Lower leg skin (tissue), 3 donors: ENCODE measurements at regions not wholly inside any gene's neighbourhood (a gene's known extent, or its start where the extent isn't known, plus 50 kb on each side); places are given as distances from the start of the nearest gene placed in this dataset.

Experiments
- CTCF ChIP-seq, 3 donors: fragments of 450-650 bp; IDR thresholded peaks; one replicate each; pipeline ENCODE4 v1.5.1; 2016; ENCODE audit warnings: antibody characterized with exemption in 3 of 3, mild to moderate bottlenecking in 3 of 3, moderate library complexity in 2 of 3
- POLR2A ChIP-seq, 2 donors: fragments of 450-650 bp; IDR thresholded peaks; one replicate each; pipeline ENCODE4 v1.6.1; 2016 to 2017; ENCODE audit warnings: antibody characterized with exemption in 2 of 2, mild to moderate bottlenecking in 1 of 2, moderate library complexity in 1 of 2

- TF ChIP-seq POLR2A (IDR thresholded peaks at IDR 0.05) (no peak), CTCF (IDR thresholded peaks at IDR 0.05) (no peak)
Measured at GRCh38 chr4:187276736-187277408, 553.2 kb upstream of the FAT1 start.
